Renal pelvis (tissue), 1 donor: ENCODE measurements at regions not wholly inside any gene's neighbourhood (a gene's known extent, or its start where the extent isn't known, plus 50 kb on each side); places are given as distances from the start of the nearest gene placed in this dataset.

Source experiments
- DNase-seq: peaks from one replicate; pipeline ENCODE4 v3.0.0-alpha.2; 2013

DNA sequence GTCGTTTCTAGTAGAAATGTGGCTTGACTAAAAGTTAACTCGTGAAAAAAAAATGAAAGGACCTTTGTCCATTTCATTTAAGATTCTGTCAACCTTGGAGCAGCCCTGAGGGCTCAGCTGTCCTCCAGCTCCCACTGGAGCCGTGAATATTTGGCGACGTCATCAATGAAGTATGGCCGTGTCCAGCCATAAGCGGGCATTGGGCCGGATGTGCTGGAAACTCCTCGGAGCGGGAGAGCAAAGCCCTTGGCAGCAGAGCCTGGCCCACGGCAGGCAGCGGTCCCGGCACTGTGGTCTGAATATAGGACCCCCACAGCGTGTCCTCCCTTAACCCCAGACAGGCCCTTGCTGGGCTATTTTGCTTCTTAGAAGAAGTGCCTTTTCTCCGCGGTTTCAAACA, 50.0 kb downstream of the JAKMIP3 start:
- DNase-seq, result peak; percentile 44

GRCh38 chr10:132117146-132117545, 51.4 kb downstream of the JAKMIP3 start:
- DNase-seq, result no peak

- no peak for DNase-seq
Observed at GRCh38 chr10:132117636-132118190, 52.0 kb downstream of the JAKMIP3 start.

DNA sequence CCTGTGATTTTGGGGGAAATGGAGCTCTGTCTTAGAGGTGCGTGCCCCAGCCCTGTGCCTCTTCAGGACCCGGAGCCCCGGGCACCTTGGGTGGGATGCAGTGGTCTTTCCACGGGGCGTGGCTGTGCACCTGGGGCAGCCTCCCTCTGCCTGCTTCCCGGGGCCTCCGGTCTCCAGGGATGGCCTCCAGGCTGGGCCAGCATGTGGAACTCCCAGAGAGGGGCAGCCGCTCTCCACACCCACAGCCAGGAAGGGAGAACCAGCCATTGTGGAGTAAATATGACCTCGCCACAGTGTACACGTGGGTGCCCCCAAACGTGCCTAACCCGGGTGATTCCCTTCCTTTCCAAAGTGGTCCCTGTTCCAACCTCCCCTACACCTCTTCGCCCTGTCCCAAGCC, 52.6 kb downstream of the JAKMIP3 start:
- DNase-seq, result no peak

- DNase-seq, result no peak
Observed at GRCh38 chr10:132120200-132120599, 54.5 kb downstream of the JAKMIP3 start.

- no peak for DNase-seq
Observed at GRCh38 chr10:132120734-132121510, 55.2 kb downstream of the JAKMIP3 start.

DNA sequence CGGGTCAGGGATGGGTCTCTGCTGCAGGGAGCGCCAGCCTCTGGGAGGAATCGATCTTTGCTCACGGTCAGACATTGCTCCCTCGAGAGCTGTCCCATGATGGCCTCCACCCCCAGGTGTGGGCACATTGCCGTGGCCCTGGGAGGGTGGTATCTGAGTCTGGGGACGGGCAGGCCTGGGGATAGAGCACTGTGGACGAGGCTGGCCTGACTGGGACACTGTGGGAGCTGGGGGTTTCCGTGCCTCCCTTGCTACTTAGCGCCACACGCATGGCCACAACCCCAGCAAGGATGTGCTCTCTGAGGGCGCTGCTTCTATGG, 55.7 kb downstream of the JAKMIP3 start:
- DNase-seq, result no peak

DNA sequence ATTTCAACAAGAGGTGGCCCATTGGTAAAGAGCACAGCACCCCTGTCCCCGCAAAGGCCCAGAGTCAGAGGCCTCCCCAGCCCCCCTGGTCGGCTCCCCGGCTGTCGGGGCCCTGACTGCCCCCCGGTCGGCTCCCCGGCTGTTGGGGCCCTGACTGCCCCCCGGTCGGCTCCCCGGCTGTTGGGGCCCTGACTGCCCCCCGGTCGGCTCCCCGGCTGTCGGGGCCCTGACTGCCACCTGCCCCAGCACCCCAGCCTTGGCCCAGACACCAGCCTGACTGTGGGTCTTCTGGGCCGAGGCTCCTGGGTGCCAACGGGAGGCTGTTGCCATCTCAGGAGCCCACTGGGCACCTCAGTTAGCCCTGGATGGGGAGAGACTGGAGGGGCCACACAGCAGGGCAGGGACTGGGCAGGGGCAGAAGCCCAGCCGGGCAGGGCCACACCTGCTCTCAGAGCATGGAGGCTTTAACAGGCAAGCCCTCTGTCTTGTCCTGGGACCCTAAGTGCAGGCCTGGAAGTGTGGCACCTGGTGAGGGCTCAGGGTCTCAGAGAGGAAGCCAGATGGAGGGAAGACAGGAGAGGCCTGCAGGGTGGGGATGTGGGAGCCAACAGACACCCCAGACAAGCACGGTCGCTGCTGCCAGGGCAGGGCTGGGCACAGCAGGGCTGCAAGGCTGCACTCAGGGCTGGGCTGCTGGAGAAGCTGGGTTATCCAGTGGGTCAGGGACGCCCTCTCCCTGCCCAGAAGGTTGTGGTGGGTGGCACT, 56.5 kb downstream of the JAKMIP3 start:
- no peak for DNase-seq

- DNase-seq, result no peak
Observed at GRCh38 chr10:132122939-132123445, 57.2 kb downstream of the JAKMIP3 start.

DNA sequence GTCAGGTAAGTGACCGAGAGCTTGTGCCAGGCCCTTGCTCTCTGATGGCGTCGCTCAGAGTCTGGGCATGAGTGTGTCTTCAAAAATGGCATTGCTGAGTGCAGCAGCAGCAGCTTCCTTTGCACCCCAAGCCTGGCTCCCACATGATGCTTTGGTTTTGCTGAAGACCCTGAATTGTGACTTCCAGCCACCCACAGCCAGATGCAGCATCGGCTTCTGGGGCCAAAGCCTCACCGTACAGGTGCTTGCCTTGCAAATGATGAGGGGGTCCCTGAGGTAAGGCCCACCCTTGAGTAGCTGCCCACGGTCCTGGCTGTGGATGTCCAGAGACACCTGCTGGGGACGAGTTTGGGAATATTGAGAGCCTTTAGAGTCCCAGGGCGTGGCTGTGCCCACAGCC, 57.9 kb downstream of the JAKMIP3 start:
- DNase-seq, result no peak

GRCh38 chr10:132124201-132124920, 58.6 kb downstream of the JAKMIP3 start:
- DNase-seq, result no peak

DNA sequence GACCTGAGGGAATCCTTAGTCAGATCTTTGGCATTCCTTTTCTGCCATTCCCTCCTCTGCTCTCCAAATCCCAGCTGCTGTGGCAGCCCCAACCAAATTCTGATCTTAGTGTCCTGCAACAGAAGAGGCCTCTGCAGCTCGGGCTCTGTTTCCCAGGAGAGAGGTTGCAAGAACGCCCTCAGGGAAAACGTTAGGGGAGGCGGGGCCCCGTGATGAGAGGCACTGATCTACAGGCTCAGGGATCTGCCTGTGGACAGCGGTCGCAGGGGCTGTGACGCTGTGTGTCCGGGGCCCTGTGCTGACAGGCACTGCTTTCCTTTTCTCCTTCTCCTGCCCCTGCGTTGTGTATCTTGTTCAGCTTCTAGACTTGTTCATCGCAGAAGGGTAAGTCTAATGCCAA, 57.3 kb upstream of the DPYSL4 start:
- no peak for DNase-seq

DNA sequence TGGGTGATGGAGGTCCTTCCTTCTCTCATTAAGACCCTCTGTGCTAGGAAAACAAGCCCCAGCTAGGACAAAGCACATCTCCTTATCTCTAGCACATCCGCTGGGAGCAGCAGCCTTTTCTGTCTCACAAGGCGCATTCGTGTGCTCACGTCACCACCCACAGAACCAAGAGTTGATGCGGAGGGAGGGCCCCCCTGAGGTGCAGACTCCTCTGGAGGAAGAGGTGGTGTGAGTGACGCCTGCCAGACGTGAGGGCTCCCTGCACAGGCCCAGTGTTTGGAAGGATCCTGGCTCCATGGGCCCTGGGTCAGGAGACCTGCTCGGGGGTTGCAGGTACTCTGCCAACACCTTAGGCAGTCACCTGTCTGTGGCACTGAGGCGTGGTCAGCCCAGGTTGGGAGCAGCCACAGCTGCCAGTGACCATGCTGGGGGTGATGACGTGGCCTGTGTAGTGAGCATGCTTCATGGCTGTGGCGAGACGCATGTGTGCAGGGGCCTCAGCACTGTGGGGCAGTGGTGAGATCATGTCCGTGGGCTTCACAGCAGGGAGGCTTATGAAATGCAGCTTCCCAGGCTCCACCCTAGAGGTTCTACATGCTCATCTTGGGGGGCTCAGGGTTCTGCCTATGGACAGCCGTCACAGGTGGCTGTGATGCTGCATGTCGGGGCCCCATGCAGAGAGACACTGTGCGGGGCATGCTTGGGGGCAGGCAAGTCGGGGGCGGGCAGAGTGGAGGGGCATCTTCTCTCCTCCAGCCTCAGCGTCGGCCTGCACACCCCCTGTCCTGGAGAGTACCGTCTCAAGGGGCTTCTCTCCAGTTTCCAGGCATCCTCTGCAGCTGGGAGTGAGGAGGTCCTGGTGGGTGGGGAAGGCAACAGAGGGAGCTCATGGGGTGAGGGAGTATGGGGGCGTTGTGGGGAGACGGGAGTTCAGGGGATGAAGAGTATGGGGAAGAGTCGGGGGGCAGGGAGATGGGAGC, 56.2 kb upstream of the DPYSL4 start:
- no peak for DNase-seq

- DNase-seq, result no peak
Observed at GRCh38 chr10:132131581-132132420, 54.9 kb upstream of the DPYSL4 start.

GRCh38 chr10:132132421-132132841, 54.3 kb upstream of the DPYSL4 start:
- no peak for DNase-seq

DNA sequence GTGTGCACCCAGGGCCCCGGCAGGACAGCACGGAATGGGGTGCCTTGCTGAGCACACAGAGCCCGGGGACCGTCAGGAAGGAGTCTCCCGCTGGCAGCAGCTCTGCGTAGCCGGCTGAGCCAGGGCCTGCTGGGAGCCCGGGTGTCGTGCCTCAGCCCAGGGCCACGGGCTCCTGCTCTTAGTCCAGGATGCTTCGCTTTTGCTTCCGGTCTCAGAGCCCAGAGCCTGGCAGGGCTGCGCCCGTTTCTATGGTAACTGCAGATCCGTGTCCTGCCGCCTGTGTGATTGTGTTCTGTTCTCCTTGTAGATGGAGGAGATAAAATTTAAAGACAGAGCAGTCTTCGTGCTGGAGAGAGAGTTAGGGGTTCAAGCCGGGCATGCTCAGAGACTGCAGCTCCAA, 53.7 kb upstream of the DPYSL4 start:
- DNase-seq, result peak; percentile 62

GRCh38 chr10:132133449-132134240, 53.1 kb upstream of the DPYSL4 start:
- no peak for DNase-seq

GRCh38 chr10:132134241-132135052, 52.3 kb upstream of the DPYSL4 start:
- no peak for DNase-seq
